PC-9 (cell line): ENCODE measurements at regions not wholly inside any gene's neighbourhood (a gene's known extent, or its start where the extent isn't known, plus 50 kb on each side); places are given as distances from the start of the nearest gene placed in this dataset.

Source experiments
- BruUV-seq: library from RNA; stranded (reverse); fragments of 400-500 nt; replicated peaks from 2 replicates; lab custom pipeline; 2021; lab: Mats Ljungman, UMichigan
- CTCF ChIA-PET: fragments of 300-600 bp; sonication (Branson Sonifier 250); formaldehyde crosslinking; loops from one replicate; lab custom pipeline; 2022; ENCODE audit warnings: antibody characterized with exemption; lab: Charles Lee
- POLR2A ChIA-PET: fragments of 300-600 bp; sonication (Branson Sonifier 250); formaldehyde crosslinking; loops from one replicate; lab custom pipeline; 2022; ENCODE audit warnings: antibody characterized with exemption; ENCODE audit not compliant: unreplicated experiment; lab: Charles Lee
- DNase-seq, 2 experiments: peaks; one replicate each; pipeline versions ENCODE4 v3.0.0 to v3.0.0-alpha.2; 2015 to 2022; ENCODE audit warnings: mixed read lengths in 1 of 2
- H2AFZ ChIP-seq: fragments of 200-600 bp; sonication (generic); 2 replicates; pipeline ENCODE4 v1.8.1; 2017; ENCODE audit warnings: antibody characterized with exemption
- H3F3A ChIP-seq: fragments of 200-600 bp; sonication (generic); 2 replicates; pipeline ENCODE4 v1.8.1; 2017; ENCODE audit warnings: antibody characterized with exemption, mild to moderate bottlenecking, low read depth; ENCODE audit not compliant: insufficient read depth
- H3K27ac ChIP-seq: fragments of 200-600 bp; sonication (generic); 2 replicates; pipeline ENCODE4 v1.6.1; 2016; ENCODE audit warnings: mixed run types
- H3K27me3 ChIP-seq: fragments of 200-600 bp; sonication (generic); 2 replicates; pipeline ENCODE4 v1.6.1; 2016; ENCODE audit warnings: low read depth, mixed run types; ENCODE audit not compliant: insufficient read depth
- H3K36me3 ChIP-seq: fragments of 200-600 bp; sonication (generic); 2 replicates; pipeline ENCODE4 v1.6.1; 2016; ENCODE audit warnings: low read depth, mixed run types
- H3K4me1 ChIP-seq: fragments of 200-600 bp; sonication (generic); replicated peaks from 2 replicates; pipeline ENCODE4 v1.6.1; 2016; ENCODE audit warnings: mixed run types; ENCODE audit not compliant: insufficient read depth
- H3K4me2 ChIP-seq: fragments of 200-600 bp; sonication (generic); 2 replicates; pipeline ENCODE4 v1.6.1; 2017; ENCODE audit warnings: mixed run types
- H3K4me3 ChIP-seq: fragments of 200-600 bp; sonication (generic); 2 replicates; pipeline ENCODE4 v1.6.1; 2016; ENCODE audit warnings: mixed run types
- H3K79me2 ChIP-seq: fragments of 200-600 bp; sonication (generic); 2 replicates; pipeline ENCODE4 v1.6.1; 2017; ENCODE audit warnings: low read depth, mixed run types
- H3K9me2 ChIP-seq: fragments of 200-600 bp; sonication (generic); 2 replicates; pipeline ENCODE4 v1.8.1; 2017; ENCODE audit warnings: mild to moderate bottlenecking; ENCODE audit not compliant: insufficient read depth
- H3K9me3 ChIP-seq: fragments of 200-600 bp; sonication (generic); 2 replicates; pipeline ENCODE4 v1.8.1; 2016; ENCODE audit warnings: low read depth; ENCODE audit not compliant: insufficient read depth
- H4K20me1 ChIP-seq: fragments of 200-600 bp; sonication (generic); 2 replicates; pipeline ENCODE4 v1.8.1; 2017; ENCODE audit not compliant: insufficient read depth
- CTCF ChIP-seq: fragments of 200-600 bp; sonication (generic); conservative IDR thresholded peaks from 2 replicates; pipeline ENCODE4 v1.6.1; 2017; ENCODE audit warnings: mixed run types, antibody characterized with exemption, mild to moderate bottlenecking, moderate library complexity
- EZH2 ChIP-seq: fragments of 200-600 bp; sonication (generic); IDR thresholded peaks from 2 replicates; pipeline ENCODE4 v1.8.0; 2017; ENCODE audit warnings: antibody characterized with exemption, low read depth
- intact Hi-C: fragments of 100-400 bp; cut with micrococcal nuclease; formaldehyde crosslinking; loops from one replicate; pipeline ENCODE4 v1.10.0; 2022; ENCODE audit not compliant: unreplicated experiment

GRCh38 chrX:122913134-122913533 is 270.9 kb upstream of the GRIA3 start:
- intact Hi-C loops: no loop called here
- Histone ChIP-seq H3K27ac (no peak overlapping the region), H3K9me2 (no peaks in the 10 kb centered on the region), H3K4me3 (no peak overlapping the region), H3K4me2 (no peak overlapping the region), H3F3A (no peaks in the 10 kb centered on the region), H2AFZ (no peak overlapping the region), H3K36me3 (no peaks in the 10 kb centered on the region), H3K9me3 (no peaks in the 10 kb centered on the region), H3K79me2 (no peaks in the 10 kb centered on the region), H3K4me1 (no peaks in the 10 kb centered on the region), H4K20me1 (no peaks in the 10 kb centered on the region), H3K27me3 (no peaks in the 10 kb centered on the region)
- CTCF ChIA-PET: no interaction called here
- no TSS peak for BruUV-seq
- POLR2A ChIA-PET: no interaction called here
- DNase-seq: no peak
- TF ChIP-seq CTCF (no peak), EZH2 (no peak)

- BruUV-seq: no TSS peak
- H3K9me3 ChIP-seq: no peaks in the 10 kb centered on the region
- H3K4me3 ChIP-seq: no peak overlapping the region
- ChIA-PET CTCF (no interaction called here), POLR2A (no interaction called here)
- no peak for DNase-seq
- no peaks in the 10 kb centered on the region for H3K4me1 ChIP-seq
- no peaks in the 10 kb centered on the region for H3K79me2 ChIP-seq
- intact Hi-C loops: no loop called here
- H3F3A ChIP-seq: no peaks in the 10 kb centered on the region
- H2AFZ ChIP-seq: no peak overlapping the region
- H3K9me2 ChIP-seq: no peaks in the 10 kb centered on the region
- no peak overlapping the region for H3K27ac ChIP-seq
- H4K20me1 ChIP-seq: no peaks in the 10 kb centered on the region
- H3K27me3 ChIP-seq: no peaks in the 10 kb centered on the region
- no peak for TF ChIP-seq CTCF
- H3K4me2 ChIP-seq: no peak overlapping the region
- H3K36me3 ChIP-seq: no peaks in the 10 kb centered on the region
Measured at GRCh38 chrX:122913764-122914163, 270.3 kb upstream of the GRIA3 start.

GRCh38 chrX:122914256-122914655 is 269.8 kb upstream of the GRIA3 start:
- H3F3A ChIP-seq: no peaks in the 10 kb centered on the region
- ChIA-PET POLR2A (no interaction called here), CTCF (no interaction called here)
- no peaks in the 10 kb centered on the region for H4K20me1 ChIP-seq
- H3K4me1 ChIP-seq: no peaks in the 10 kb centered on the region
- H3K4me2 ChIP-seq: no peak overlapping the region
- H3K27ac ChIP-seq: no peak overlapping the region
- BruUV-seq: no TSS peak
- TF ChIP-seq EZH2 (no peak), CTCF (no peak)
- H3K4me3 ChIP-seq: no peak overlapping the region
- no peak for DNase-seq
- intact Hi-C loops: no loop called here
- H3K9me2 ChIP-seq: no peaks in the 10 kb centered on the region
- no peaks in the 10 kb centered on the region for H3K27me3 ChIP-seq
- H3K9me3 ChIP-seq: no peaks in the 10 kb centered on the region
- H2AFZ ChIP-seq: no peak overlapping the region
- H3K36me3 ChIP-seq: no peaks in the 10 kb centered on the region
- no peaks in the 10 kb centered on the region for H3K79me2 ChIP-seq
